Gastrocnemius medialis (tissue), 4 donors: ENCODE measurements at regions not wholly inside any gene's neighbourhood (a gene's known extent, or its start where the extent isn't known, plus 50 kb on each side); places are given as distances from the start of the nearest gene placed in this dataset.

Source experiments
- ATAC-seq, 2 donors: fragments of 150-250 bp; one replicate each; pipeline ENCODE4 v1.9.1; 2016
- DNase-seq, 2 donors: peaks; one replicate each; pipeline ENCODE4 v3.0.0-alpha.2; 2019
- H3K27ac ChIP-seq, 4 donors: fragments of 200-600 bp; sonication (generic); 1 replicate in 1 of 4; 2 replicates in 3 of 4; pipeline ENCODE4 v1.5.1; 2016 to 2018; ENCODE audit warnings: mild to moderate bottlenecking in 2 of 4, moderate library complexity in 1 of 4
- H3K27me3 ChIP-seq, 3 donors: fragments of 200-600 bp; sonication (generic) in 2 of 3; 1 replicate in 1 of 3; 2 replicates in 2 of 3; pipeline versions ENCODE4 v1.5.1 to v1.6.0; 2016 to 2019; ENCODE audit warnings: mild to moderate bottlenecking in 1 of 3, moderate library complexity in 1 of 3
- H3K36me3 ChIP-seq, 2 donors: fragments of 200-600 bp; sonication (generic) in 1 of 2; one replicate each; pipeline ENCODE4 v1.5.1; 2017 to 2018
- H3K4me1 ChIP-seq, 2 donors: fragments of 200-600 bp; sonication (generic) in 1 of 2; one replicate each; pipeline ENCODE4 v1.5.1; 2016 to 2017; ENCODE audit warnings: mild to moderate bottlenecking in 2 of 2
- H3K4me3 ChIP-seq, 4 donors: fragments of 200-600 bp; sonication (generic) in 3 of 4; 1 replicate in 1 of 4; 2 replicates in 3 of 4; pipeline ENCODE4 v1.5.1; 2016 to 2019; ENCODE audit warnings: mild to moderate bottlenecking in 2 of 4
- H3K9me3 ChIP-seq, 3 donors: fragments of 200-600 bp; sonication (generic) in 2 of 3; 1 replicate in 1 of 3; 2 replicates in 2 of 3; pipeline ENCODE4 v1.5.1; 2016 to 2019
- CTCF ChIP-seq, 5 experiments: fragments of 450-650 bp in 3 of 5; fragments of 200-600 bp in 2 of 5; sonication (generic) in 2 of 5; IDR thresholded peaks in 4 of 5; conservative IDR thresholded peaks in 1 of 5; 1 replicate in 4 of 5; 2 replicates in 1 of 5; pipeline ENCODE4 v1.5.1; 2016 to 2019; ENCODE audit warnings: antibody characterized with exemption in 5 of 5, mild to moderate bottlenecking in 3 of 5, moderate library complexity in 3 of 5
- POLR2A ChIP-seq, 2 donors: fragments of 450-650 bp; IDR thresholded peaks; one replicate each; pipeline ENCODE4 v1.6.1; 2017; ENCODE audit warnings: antibody characterized with exemption in 2 of 2, mild to moderate bottlenecking in 2 of 2, moderate library complexity in 2 of 2
- in situ Hi-C, 4 donors: fragments of 200-750 bp; cut with MboI; loops; one replicate each; pipeline versions ENCODE4 v1.15.0 to v1.8.0; 2017; ENCODE audit warnings: low sequenced_read_pairs in 4 of 4
- intact Hi-C: fragments of 100-400 bp; cut with DNase I; formaldehyde crosslinking; loops from one replicate; pipeline ENCODE4 v1.15.1; 2023; ENCODE audit warnings: low total_unique reads

DNA sequence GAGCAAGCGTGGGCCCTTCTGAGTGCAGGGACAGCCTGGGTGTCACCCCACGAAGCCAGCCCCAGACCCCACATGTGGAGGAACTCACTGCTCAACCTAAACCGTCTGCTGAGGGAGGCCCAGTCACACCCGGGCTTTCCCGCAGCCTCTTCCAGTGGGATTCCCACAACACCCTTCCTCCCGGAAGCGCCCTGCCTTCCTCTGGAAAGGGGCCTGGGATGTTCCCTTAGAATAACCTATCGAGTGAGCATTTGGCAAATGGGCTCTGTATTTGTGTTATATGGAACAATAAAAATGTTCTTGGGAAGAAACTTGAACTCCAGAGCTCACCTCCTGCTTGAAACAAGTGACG lies 100.0 kb upstream of the DUSP22 start:
- Histone ChIP-seq H3K4me1 (peaks cover 5 to 13% of the 10 kb centered on the region in 2 donors), H3K27me3 (no peaks in the 10 kb centered on the region), H3K36me3 (no peaks in the 10 kb centered on the region), H3K9me3 (no peaks in the 10 kb centered on the region), H3K27ac (no peak overlapping the region), H3K4me3 (no peak overlapping the region)
- ATAC-seq (no peak), DNase-seq (no peak)
- in situ Hi-C loops (no loop called here), intact Hi-C loops (no loop called here)
- no peak for TF ChIP-seq POLR2A (IDR thresholded peaks at IDR 0.05)
- TF ChIP-seq CTCF (IDR thresholded peaks at IDR 0.05 in 4 of 5, conservative IDR thresholded peaks at IDR 0.05 in 1 of 5): no peak

DNA sequence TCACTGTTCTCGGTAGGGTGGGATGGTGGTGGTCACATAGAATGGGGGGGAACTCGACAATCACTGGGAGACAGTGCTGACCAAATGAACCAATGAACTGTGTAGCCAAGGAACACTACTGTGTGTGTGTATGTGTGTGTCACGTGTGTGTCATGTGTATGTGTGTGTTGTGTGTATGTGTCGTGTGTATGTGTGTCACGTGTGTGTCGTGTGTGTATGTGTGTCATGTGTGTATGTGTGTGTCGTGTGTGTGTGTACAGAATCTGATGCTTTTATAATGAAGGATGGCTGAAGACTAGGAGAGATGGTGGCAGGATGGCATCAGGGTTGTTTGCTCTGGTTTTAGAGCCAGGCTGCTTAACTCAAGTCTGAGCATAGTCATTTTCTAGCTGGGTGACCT lies 99.1 kb upstream of the DUSP22 start:
- ATAC-seq (no peak), DNase-seq (no peak)
- in situ Hi-C loops (no loop called here), intact Hi-C loops (no loop called here)
- H3K4me3 ChIP-seq: no peak overlapping the region
- H3K4me1 ChIP-seq: peaks cover 5 to 13% of the 10 kb centered on the region in 2 donors
- H3K27ac ChIP-seq: no peak overlapping the region
- no peaks in the 10 kb centered on the region for H3K36me3 ChIP-seq
- TF ChIP-seq POLR2A (IDR thresholded peaks at IDR 0.05) (no peak), CTCF (IDR thresholded peaks at IDR 0.05 in 4 of 5, conservative IDR thresholded peaks at IDR 0.05 in 1 of 5) (no peak)
- H3K27me3 ChIP-seq: no peaks in the 10 kb centered on the region
- H3K9me3 ChIP-seq: no peaks in the 10 kb centered on the region

DNA sequence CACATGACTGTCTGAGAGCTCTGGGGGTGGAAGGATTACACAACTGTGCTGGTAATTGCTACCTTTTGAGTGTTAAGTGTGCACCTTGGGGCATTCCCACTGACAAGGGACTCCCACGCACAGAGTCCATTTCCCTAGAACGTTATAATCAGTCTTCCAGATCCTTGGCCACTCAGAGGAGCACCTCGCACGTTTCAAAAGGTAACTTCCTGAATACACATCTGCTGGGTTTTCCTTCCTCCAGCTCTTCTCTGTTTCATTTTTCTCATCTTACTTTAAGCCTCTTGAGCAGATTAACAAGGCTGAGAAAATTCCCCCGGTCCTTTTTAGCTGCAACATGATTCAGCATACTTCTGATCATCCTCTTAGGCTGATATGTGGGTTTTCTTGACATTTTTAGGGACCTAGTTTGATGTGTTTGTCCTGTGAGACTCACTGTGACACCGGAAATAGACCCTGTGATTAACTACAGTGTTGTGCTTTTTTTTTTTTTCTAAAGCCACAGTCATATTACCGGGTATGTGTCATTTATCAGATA lies 98.4 kb upstream of the DUSP22 start:
- no peak for TF ChIP-seq POLR2A (IDR thresholded peaks at IDR 0.05)
- no peak for TF ChIP-seq CTCF (IDR thresholded peaks at IDR 0.05 in 4 of 5, conservative IDR thresholded peaks at IDR 0.05 in 1 of 5)
- DNase-seq (no peak), ATAC-seq (no peak)
- H3K27ac ChIP-seq: no peak overlapping the region
- H3K27me3 ChIP-seq: no peaks in the 10 kb centered on the region
- peaks cover 5 to 13% of the 10 kb centered on the region in 2 donors for H3K4me1 ChIP-seq
- in situ Hi-C loops (no loop called here), intact Hi-C loops (no loop called here)
- no peaks in the 10 kb centered on the region for H3K9me3 ChIP-seq
- no peak overlapping the region for H3K4me3 ChIP-seq
- H3K36me3 ChIP-seq: no peaks in the 10 kb centered on the region

- DNase-seq: peak; percentile 23 to 31
- intact Hi-C loops (no loop called here), in situ Hi-C loops (no loop called here)
- Histone ChIP-seq H3K27me3 (no peaks in the 10 kb centered on the region), H3K4me1 (peaks cover 5 to 13% of the 10 kb centered on the region in 2 donors), H3K27ac (peak overlapping the region in 1 of 4 donors; percentile 40), H3K36me3 (no peaks in the 10 kb centered on the region), H3K9me3 (no peaks in the 10 kb centered on the region), H3K4me3 (no peak overlapping the region)
- ATAC-seq: peak; percentile 80 to 87
- TF ChIP-seq CTCF (IDR thresholded peaks at IDR 0.05 in 4 of 5, conservative IDR thresholded peaks at IDR 0.05 in 1 of 5): no peak
- TF ChIP-seq POLR2A (IDR thresholded peaks at IDR 0.05): no peak
Measured at GRCh38 chr6:195861-196360, 96.4 kb upstream of the DUSP22 start.

DNA sequence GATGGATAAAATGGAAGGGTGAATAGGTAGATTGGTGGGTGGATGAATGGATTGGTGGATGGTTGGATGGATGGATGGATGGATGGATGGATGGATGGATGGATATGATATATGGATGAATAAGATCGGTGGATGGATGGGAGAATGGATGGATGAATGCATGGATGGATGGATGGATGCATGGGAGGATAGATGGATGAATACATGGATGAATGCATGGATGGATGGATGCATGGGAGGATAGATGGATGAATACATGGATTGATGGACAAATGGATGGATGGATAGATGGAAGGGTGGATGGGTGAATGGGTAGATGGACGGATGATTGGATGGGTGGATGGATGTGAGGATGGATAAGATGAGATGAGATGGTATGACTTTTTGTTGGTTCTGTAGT lies 95.7 kb upstream of the DUSP22 start:
- DNase-seq: no peak
- no peak for ATAC-seq
- Histone ChIP-seq H3K27ac (no peak overlapping the region), H3K36me3 (no peaks in the 10 kb centered on the region), H3K4me3 (no peak overlapping the region), H3K4me1 (peaks cover 5 to 13% of the 10 kb centered on the region in 2 donors), H3K9me3 (no peaks in the 10 kb centered on the region), H3K27me3 (no peaks in the 10 kb centered on the region)
- in situ Hi-C loops: no loop called here
- intact Hi-C loops: no loop called here
- TF ChIP-seq POLR2A (IDR thresholded peaks at IDR 0.05) (no peak), CTCF (IDR thresholded peaks at IDR 0.05 in 4 of 5, conservative IDR thresholded peaks at IDR 0.05 in 1 of 5) (no peak)
